ENCODE measurements at regions not wholly inside any gene's neighbourhood (a gene's known extent, or its start where the extent isn't known, plus 50 kb on each side); places are given as distances from the start of the nearest gene placed in this dataset.

- H3K4me2 ChIP-seq (ENCODE audit: insufficient read depth in 1 of 2, low read depth in 2 of 2, low read length in 2 of 2): no peak overlapping the region
- no peak overlapping the region for H3K56ac ChIP-seq (replicated peaks; ENCODE audit: insufficient read length, low read depth, low read length)
- H2AFZ ChIP-seq (ENCODE audit: low read length): no peak overlapping the region
- H2AK5ac ChIP-seq (ENCODE audit: low read depth, low read length): no peak overlapping the region
- no peak overlapping the region for H2BK120ac ChIP-seq (replicated peaks; ENCODE audit: low read depth, low read length)
- no peak for FAIRE-seq
- no peaks in the 10 kb centered on the region for H3K9me3 ChIP-seq (ENCODE audit: insufficient read depth in 2 of 2, low read depth in 1 of 2, low read length in 1 of 2)
- H4K8ac ChIP-seq (ENCODE audit: extremely low read depth, insufficient read depth, low read length): no peak overlapping the region
- H3K27ac ChIP-seq (ENCODE audit: low read depth, low read length): no peak overlapping the region
- H3K4me1 ChIP-seq (replicated peaks in 1 of 4; ENCODE audit: control insufficient read depth in 3 of 4, insufficient read depth in 4 of 4, low read length in 3 of 4): no peaks in the 10 kb centered on the region
- no peak overlapping the region for H2BK15ac ChIP-seq (ENCODE audit: low read length)
- no peaks in the 10 kb centered on the region for H3K36me3 ChIP-seq (ENCODE audit: control insufficient read depth in 2 of 4, insufficient read depth in 4 of 4, low read length in 3 of 4)
- H3K23ac ChIP-seq (ENCODE audit: insufficient read length): no peak overlapping the region
- no peak overlapping the region for H3K4me3 ChIP-seq (ENCODE audit: extremely low read depth in 1 of 4, insufficient read depth in 2 of 4, low read depth in 3 of 4, low read length in 4 of 4)
- H2BK5ac ChIP-seq (ENCODE audit: low read depth, low read length): no peak overlapping the region
- 87% methylated on average over 1 of the region's 1 CpG; no CpG with 5 or more reads in 1 of the 2 experiments for whole genome bisulfite sequencing, 2 experiments (ENCODE audit: extremely low coverage in 1 of 2, insufficient coverage in 1 of 2, insufficient read length in 1 of 2, insufficient replicate concordance in 2 of 2, low coverage in 1 of 2, low lambda C conversion rate in 2 of 2, missing lambda C conversion rate in 1 of 2)
- CTCF ChIA-PET (ENCODE audit: partially characterized antibody): interaction anchor here (0.8 kb wide), 1 partner anchor 171 kb away, joined by 3 read pairs; no protein-coding TSS in a partner anchor
- no peak overlapping the region for H3K14ac ChIP-seq (ENCODE audit: insufficient read length)
- no peak overlapping the region for H2BK12ac ChIP-seq (ENCODE audit: low read depth, low read length)
- H3K18ac ChIP-seq (ENCODE audit: extremely low read depth, low read length): no peak overlapping the region
- H4K20me1 ChIP-seq (replicated peaks in 1 of 2; ENCODE audit: control insufficient read depth in 1 of 2, insufficient read depth in 2 of 2, low read length in 2 of 2): no peaks in the 10 kb centered on the region
- DNase-seq (ENCODE audit: low read depth in 1 of 2, low spot score in 2 of 2): no peak
- TF ChIP-seq RXRA (IDR thresholded peaks at IDR 0.05; ENCODE audit: insufficient read depth, low read depth, low read length) (no peak), HDAC6 (IDR thresholded peaks at IDR 0.05; ENCODE audit: low read depth, low read length) (no peak), POLR2AphosphoS5 (IDR thresholded peaks at IDR 0.05; ENCODE audit: low read depth, low read length) (no peak), GABPA (IDR thresholded peaks at IDR 0.05; ENCODE audit: borderline replicate concordance, insufficient read depth, low read length) (no peak), SRF (IDR thresholded peaks at IDR 0.05; ENCODE audit: low read depth, low read length) (no peak), SIN3A (conservative IDR thresholded peaks at IDR 0.05 in 1 of 2, IDR thresholded peaks at IDR 0.05 in 1 of 2; ENCODE audit: low read depth in 1 of 2, low read length in 2 of 2) (no peak), CHD1 (IDR thresholded peaks at IDR 0.05; ENCODE audit: low read depth, low read length) (no peak), JUN (IDR thresholded peaks at IDR 0.05; ENCODE audit: low read depth, low read length) (no peak), E2F6 (IDR thresholded peaks at IDR 0.05) (no peak), CREB1 (IDR thresholded peaks at IDR 0.05) (no peak), TCF12 (IDR thresholded peaks at IDR 0.05; ENCODE audit: low read depth, low read length) (no peak)
- H2BK20ac ChIP-seq (ENCODE audit: low read length): no peak overlapping the region
- no peaks in the 10 kb centered on the region for H3K79me2 ChIP-seq (ENCODE audit: control insufficient read depth in 1 of 2, insufficient read depth in 2 of 2, low read length in 2 of 2)
- H4K5ac ChIP-seq (ENCODE audit: insufficient read length, low read depth, low read length): no peak overlapping the region
- no peak overlapping the region for H3K4ac ChIP-seq (replicated peaks; ENCODE audit: insufficient read length, low read depth, low read length)
- no peak overlapping the region for H4K91ac ChIP-seq (replicated peaks; ENCODE audit: insufficient read length, low read length)
- no peaks in the 10 kb centered on the region for H3K79me1 ChIP-seq (ENCODE audit: low read depth, low read length)
- H3K9ac ChIP-seq (replicated peaks in 1 of 4; ENCODE audit: extremely low read depth in 1 of 4, low read depth in 3 of 4, low read length in 3 of 4): no peak overlapping the region
- POLR2A ChIA-PET (ENCODE audit: partially characterized antibody): no interaction called here
- H3K27me3 ChIP-seq (replicated peaks in 1 of 4; ENCODE audit: control insufficient read depth in 3 of 4, extremely low read depth in 1 of 4, insufficient read depth in 3 of 4, low read length in 3 of 4): no peaks in the 10 kb centered on the region
- no peaks in the 10 kb centered on the region for H3K23me2 ChIP-seq (ENCODE audit: low read depth, low read length)
Measured at GRCh38 chr4:141464366-141464765, 172.0 kb upstream of the IL15 start.

All from H1 (cell line).